Lower leg skin (tissue), 4 donors: ENCODE measurements at regions not wholly inside any gene's neighbourhood (a gene's known extent, or its start where the extent isn't known, plus 50 kb on each side); places are given as distances from the start of the nearest gene placed in this dataset.
"Not testable (repeated sequence)": the region's sequence is repeated elsewhere in the genome, so short reads cannot be mapped to it uniquely, and the experiment has no call there.

ENCODE experiments used
- DNase-seq, 2 donors: peaks; one replicate each; pipeline ENCODE4 v3.0.0-alpha.2; 2019; ENCODE audit warnings: low spot score in 2 of 2
- H3K4me3 ChIP-seq: fragments of 200-600 bp; sonication (generic); 2 replicates; pipeline ENCODE4 v1.5.1; 2017; ENCODE audit warnings: mild to moderate bottlenecking, low read depth; ENCODE audit not compliant: poor library complexity, severe bottlenecking
- POLR2A ChIP-seq, 2 donors: fragments of 450-650 bp; IDR thresholded peaks; one replicate each; pipeline ENCODE4 v1.6.1; 2016 to 2017; ENCODE audit warnings: antibody characterized with exemption in 2 of 2, mild to moderate bottlenecking in 1 of 2, moderate library complexity in 1 of 2
- WGBS, 2 donors: methylation state at CpG; one replicate each; pipeline ENCODE4 v1.1.5; 2018; 5-methylcytosine and 5-hydroxymethylcytosine counted together
- intact Hi-C: fragments of 100-400 bp; cut with DNase I; formaldehyde crosslinking; loops from one replicate; pipeline ENCODE4 v1.15.0; 2023; ENCODE audit warnings: low total_unique reads
- TF ChIP-seq, protein P1 (sequence below), 3 donors: fragments of 450-650 bp; IDR thresholded peaks; one replicate each; pipeline ENCODE4 v1.5.1; 2016; ENCODE audit warnings: antibody characterized with exemption in 3 of 3, mild to moderate bottlenecking in 3 of 3, moderate library complexity in 2 of 3

DNA sequence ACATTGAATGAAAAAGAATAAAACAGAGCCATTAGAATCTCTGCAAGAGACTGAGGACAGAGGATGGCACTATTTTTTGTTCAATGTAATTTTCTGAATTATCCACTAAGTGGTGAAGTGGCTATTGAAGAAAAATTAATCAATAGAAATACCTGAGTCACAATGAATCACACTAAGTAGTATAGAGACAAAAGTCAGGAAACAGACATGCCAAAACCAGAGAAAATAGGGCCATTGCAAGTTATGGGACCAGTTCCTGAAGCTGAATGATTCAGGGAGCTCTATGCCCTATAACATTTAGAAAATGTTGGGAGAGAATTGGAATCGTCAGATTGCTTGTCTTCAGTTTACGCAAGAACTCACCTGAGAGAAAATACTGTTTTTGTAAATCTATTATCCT is 1103.2 kb upstream of the ALCAM start:
- no peak overlapping the region for H3K4me3 ChIP-seq
- intact Hi-C loops = no loop called here
- no peak for DNase-seq
- TF ChIP-seq POLR2A (IDR thresholded peaks at IDR 0.05) = no peak
- TF ChIP-seq, protein P1, sequence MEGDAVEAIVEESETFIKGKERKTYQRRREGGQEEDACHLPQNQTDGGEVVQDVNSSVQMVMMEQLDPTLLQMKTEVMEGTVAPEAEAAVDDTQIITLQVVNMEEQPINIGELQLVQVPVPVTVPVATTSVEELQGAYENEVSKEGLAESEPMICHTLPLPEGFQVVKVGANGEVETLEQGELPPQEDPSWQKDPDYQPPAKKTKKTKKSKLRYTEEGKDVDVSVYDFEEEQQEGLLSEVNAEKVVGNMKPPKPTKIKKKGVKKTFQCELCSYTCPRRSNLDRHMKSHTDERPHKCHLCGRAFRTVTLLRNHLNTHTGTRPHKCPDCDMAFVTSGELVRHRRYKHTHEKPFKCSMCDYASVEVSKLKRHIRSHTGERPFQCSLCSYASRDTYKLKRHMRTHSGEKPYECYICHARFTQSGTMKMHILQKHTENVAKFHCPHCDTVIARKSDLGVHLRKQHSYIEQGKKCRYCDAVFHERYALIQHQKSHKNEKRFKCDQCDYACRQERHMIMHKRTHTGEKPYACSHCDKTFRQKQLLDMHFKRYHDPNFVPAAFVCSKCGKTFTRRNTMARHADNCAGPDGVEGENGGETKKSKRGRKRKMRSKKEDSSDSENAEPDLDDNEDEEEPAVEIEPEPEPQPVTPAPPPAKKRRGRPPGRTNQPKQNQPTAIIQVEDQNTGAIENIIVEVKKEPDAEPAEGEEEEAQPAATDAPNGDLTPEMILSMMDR (IDR thresholded peaks at IDR 0.05) = no peak
- WGBS, 2 donors = 89 to 91% methylated on average over 2 of the region's 2 CpGs

GRCh38 chr3:104266219-104266618 is 1100.5 kb upstream of the ALCAM start:
- WGBS, 2 donors = 77 to 84% methylated on average over 1 of the region's 1 CpG
- DNase-seq, intact Hi-C loops, H3K4me3 ChIP-seq: not testable (repeated sequence)

DNA sequence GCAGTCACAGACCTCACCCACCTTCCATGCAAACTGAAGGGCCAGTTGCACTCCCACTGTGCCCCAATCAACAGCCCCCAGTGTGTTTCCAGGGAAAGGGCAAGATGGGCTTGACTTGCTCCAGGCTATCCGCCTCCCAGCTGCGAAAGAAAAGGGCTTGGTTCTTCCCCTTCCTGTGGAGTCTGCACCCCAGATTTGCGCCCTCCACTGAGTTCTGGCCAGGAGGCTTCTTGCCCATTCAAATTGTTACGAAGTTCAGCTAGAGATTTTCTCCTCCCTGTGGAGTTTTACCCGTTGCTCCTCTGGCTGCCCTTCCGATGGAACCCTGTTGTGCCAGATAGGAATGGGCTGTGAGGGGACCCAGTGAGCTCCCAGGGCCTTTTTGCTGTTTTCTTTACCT is 1096.9 kb upstream of the ALCAM start:
- intact Hi-C loops = no loop called here
- DNase-seq = no peak
- 82 to 90% methylated on average over 6 of the region's 6 CpGs for WGBS, 2 donors
- no peak for TF ChIP-seq POLR2A (IDR thresholded peaks at IDR 0.05)
- TF ChIP-seq, protein P1 (IDR thresholded peaks at IDR 0.05) = no peak
- H3K4me3 ChIP-seq = no peak overlapping the region

GRCh38 chr3:104273046-104273649 is 1093.6 kb upstream of the ALCAM start:
- TF ChIP-seq, protein P1 (IDR thresholded peaks at IDR 0.05) = no peak
- no peak for TF ChIP-seq POLR2A (IDR thresholded peaks at IDR 0.05)
- WGBS, 2 donors = 68 to 71% methylated on average over 4 of the region's 4 CpGs
- H3K4me3 ChIP-seq = no peak overlapping the region
- intact Hi-C loops = no loop called here
- DNase-seq = no peak

DNA sequence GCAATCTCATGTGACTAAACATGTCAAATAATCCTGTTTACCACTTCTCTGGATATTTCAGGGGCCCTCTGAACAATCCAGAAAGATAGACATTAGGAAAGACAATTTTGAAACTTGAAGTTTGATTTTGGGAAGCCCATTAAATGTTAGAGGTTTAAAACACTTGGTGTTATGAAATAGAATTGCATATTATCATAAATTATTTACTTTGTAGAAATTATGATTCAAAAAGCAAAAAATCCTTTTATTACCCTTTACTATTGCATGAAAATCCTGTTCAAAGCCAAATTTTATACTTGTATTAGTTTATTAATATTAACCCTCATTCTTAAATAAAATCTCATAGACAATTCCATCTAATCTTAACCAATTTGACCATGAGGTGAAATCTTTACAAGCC is 1091.5 kb upstream of the ALCAM start:
- TF ChIP-seq POLR2A (IDR thresholded peaks at IDR 0.05) = no peak
- TF ChIP-seq, protein P1 (IDR thresholded peaks at IDR 0.05) = no peak
- no peak overlapping the region for H3K4me3 ChIP-seq
- DNase-seq = no peak
- intact Hi-C loops = no loop called here

DNA sequence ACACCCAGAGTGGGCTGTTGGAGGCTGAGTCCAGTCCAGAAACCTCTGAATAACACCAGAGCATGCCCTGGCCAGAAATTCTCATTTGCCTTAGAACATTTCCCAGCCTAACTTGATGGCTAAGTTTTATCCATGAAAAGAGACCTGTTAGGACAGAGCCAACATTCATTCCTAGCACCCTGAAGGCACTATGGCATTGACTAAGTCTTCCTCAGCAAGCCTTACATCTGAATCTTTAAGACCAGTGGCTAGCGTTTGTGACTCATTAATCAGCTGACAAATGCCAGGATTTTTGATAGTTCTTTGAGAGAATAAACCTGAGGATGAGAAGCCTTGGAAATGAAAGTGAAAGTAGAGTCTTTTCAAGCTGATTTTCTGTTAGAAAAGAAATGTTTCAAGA is 1087.1 kb upstream of the ALCAM start:
- H3K4me3 ChIP-seq = no peak overlapping the region
- intact Hi-C loops = no loop called here
- 29 to 42% methylated on average over 1 of the region's 1 CpG for WGBS, 2 donors
- no peak for DNase-seq
- TF ChIP-seq, protein P1 (IDR thresholded peaks at IDR 0.05) = no peak
- no peak for TF ChIP-seq POLR2A (IDR thresholded peaks at IDR 0.05)
